GM23338 (cell line): ENCODE measurements at regions not wholly inside any gene's neighbourhood (a gene's known extent, or its start where the extent isn't known, plus 50 kb on each side); places are given as distances from the start of the nearest gene placed in this dataset.

Experiments used
- ATAC-seq: fragments of 200-7000 bp; cut with Tn5 transposase; 3 replicates; pipeline ENCODE4 v1.9.1; 2020
- DNase-seq: peaks from one replicate; pipeline ENCODE4 v3.0.0-alpha.2; 2015; ENCODE audit warnings: low spot score
- H2AFZ ChIP-seq: fragments of 200-600 bp; sonication (generic); 2 replicates; pipeline ENCODE4 v1.8.0; 2016; ENCODE audit warnings: antibody characterized with exemption, mild to moderate bottlenecking, moderate library complexity
- H3F3A ChIP-seq: fragments of 200-600 bp; sonication (generic); replicated peaks from 2 replicates; pipeline ENCODE4 v1.8.0; 2017; ENCODE audit warnings: antibody characterized with exemption, mixed run types, low read depth
- H3K27ac ChIP-seq: fragments of 200-600 bp; sonication (generic); 2 replicates; pipeline ENCODE4 v1.6.1; 2016; ENCODE audit warnings: low read depth
- H3K27me3 ChIP-seq: fragments of 200-600 bp; sonication (generic); 2 replicates; pipeline ENCODE4 v1.8.0; 2016; ENCODE audit warnings: mild to moderate bottlenecking, mixed run types, moderate library complexity; ENCODE audit not compliant: insufficient read depth
- H3K36me3 ChIP-seq: fragments of 200-600 bp; sonication (generic); 2 replicates; pipeline ENCODE4 v1.8.0; 2016; ENCODE audit warnings: mild to moderate bottlenecking; ENCODE audit not compliant: insufficient read depth
- H3K4me1 ChIP-seq: fragments of 200-600 bp; sonication (generic); 2 replicates; pipeline ENCODE4 v1.8.0; 2016; ENCODE audit warnings: mild to moderate bottlenecking, moderate library complexity; ENCODE audit not compliant: insufficient read depth
- H3K4me2 ChIP-seq: fragments of 200-600 bp; sonication (generic); 2 replicates; pipeline ENCODE4 v1.7.1; 2017; ENCODE audit warnings: mixed run types
- H3K4me3 ChIP-seq: fragments of 200-600 bp; sonication (generic); 2 replicates; pipeline ENCODE4 v1.6.1; 2016; ENCODE audit warnings: mixed run types
- H3K79me2 ChIP-seq: fragments of 200-600 bp; sonication (generic); replicated peaks from 2 replicates; pipeline ENCODE4 v1.8.0; 2017; ENCODE audit warnings: mild to moderate bottlenecking; ENCODE audit not compliant: insufficient read depth
- H3K9me2 ChIP-seq: fragments of 200-600 bp; sonication (generic); 2 replicates; pipeline ENCODE4 v1.8.0; 2017; ENCODE audit not compliant: insufficient read depth
- H4K20me1 ChIP-seq: fragments of 200-600 bp; sonication (generic); replicated peaks from 2 replicates; pipeline ENCODE4 v1.8.0; 2017; ENCODE audit warnings: mild to moderate bottlenecking; ENCODE audit not compliant: insufficient read depth
- H3K27ac Mint-ChIP-seq: 2 replicates; pipeline ENCODE4 v1.8.0; 2020; ENCODE audit warnings: inconsistent platforms, mild to moderate bottlenecking, moderate library complexity, mixed read lengths
- H3K27me3 Mint-ChIP-seq: 3 replicates; pipeline ENCODE4 v1.8.0; 2022; ENCODE audit warnings: low read depth, mild to moderate bottlenecking, moderate library complexity, mixed read lengths, inconsistent platforms; ENCODE audit not compliant: insufficient read depth, poor library complexity
- H3K36me3 Mint-ChIP-seq: 3 replicates; pipeline ENCODE4 v1.8.0; 2021; ENCODE audit warnings: low read depth, mild to moderate bottlenecking, inconsistent platforms, moderate library complexity, mixed read lengths
- H3K4me1 Mint-ChIP-seq: 3 replicates; pipeline ENCODE4 v1.8.0; 2020; ENCODE audit warnings: mild to moderate bottlenecking, inconsistent platforms, mixed read lengths
- H3K4me3 Mint-ChIP-seq: 3 replicates; pipeline ENCODE4 v1.8.0; 2021; ENCODE audit warnings: moderate library complexity, mild to moderate bottlenecking, inconsistent platforms, mixed read lengths
- H3K9me3 Mint-ChIP-seq: 3 replicates; pipeline ENCODE4 v1.8.0; 2020; ENCODE audit warnings: moderate library complexity, mild to moderate bottlenecking, inconsistent platforms, mixed read lengths
- CREB1 ChIP-seq: fragments of 250-450 bp; sonication (Bioruptor Pico); IDR thresholded peaks from 2 replicates; pipeline ENCODE4 v1.5.0; 2020; ENCODE audit warnings: low read depth, mild to moderate bottlenecking, moderate library complexity
- EZH2 ChIP-seq: fragments of 200-600 bp; sonication (generic); IDR thresholded peaks from one replicate; pipeline ENCODE4 v1.8.0; 2017; ENCODE audit warnings: antibody characterized with exemption, mild to moderate bottlenecking, low read depth; ENCODE audit not compliant: unreplicated experiment
- JUNB ChIP-seq: IDR thresholded peaks from one replicate; pipeline ENCODE4 v1.6.1; 2016; ENCODE audit warnings: antibody characterized with exemption; ENCODE audit not compliant: unreplicated experiment
- NANOG ChIP-seq: IDR thresholded peaks from 2 replicates; pipeline ENCODE4 v1.6.1; 2016; ENCODE audit warnings: antibody characterized with exemption, borderline replicate concordance
- POLR2AphosphoS5 ChIP-seq: IDR thresholded peaks from 2 replicates; pipeline ENCODE4 v1.6.1; 2016; ENCODE audit warnings: antibody characterized with exemption, low read depth
- ZNF114 ChIP-seq: fragments of 250-450 bp; sonication (Bioruptor Pico); IDR thresholded peaks from 2 replicates; pipeline ENCODE4 v1.5.0; 2020; ENCODE audit warnings: mild to moderate bottlenecking, moderate library complexity
- ZNF331 ChIP-seq: fragments of 250-450 bp; sonication (Bioruptor Pico); IDR thresholded peaks from 2 replicates; pipeline ENCODE4 v1.5.0; 2020; ENCODE audit warnings: low read depth, mild to moderate bottlenecking, moderate library complexity
- TF ChIP-seq, protein P1 (sequence below), 2 experiments: fragments of 200-600 bp in 1 of 2; sonication (generic) in 1 of 2; conservative IDR thresholded peaks; 2 replicates each; pipeline versions ENCODE4 v1.5.1 to v1.6.1; 2016 to 2017; ENCODE audit warnings: antibody characterized with exemption in 2 of 2, low read depth in 2 of 2, mild to moderate bottlenecking in 2 of 2, moderate library complexity in 1 of 2
- TF ChIP-seq, protein P2 (sequence below): fragments of 250-450 bp; sonication (Bioruptor Pico); IDR thresholded peaks from 2 replicates; pipeline ENCODE4 v1.5.0; 2020; ENCODE audit warnings: mild to moderate bottlenecking, moderate library complexity

DNA sequence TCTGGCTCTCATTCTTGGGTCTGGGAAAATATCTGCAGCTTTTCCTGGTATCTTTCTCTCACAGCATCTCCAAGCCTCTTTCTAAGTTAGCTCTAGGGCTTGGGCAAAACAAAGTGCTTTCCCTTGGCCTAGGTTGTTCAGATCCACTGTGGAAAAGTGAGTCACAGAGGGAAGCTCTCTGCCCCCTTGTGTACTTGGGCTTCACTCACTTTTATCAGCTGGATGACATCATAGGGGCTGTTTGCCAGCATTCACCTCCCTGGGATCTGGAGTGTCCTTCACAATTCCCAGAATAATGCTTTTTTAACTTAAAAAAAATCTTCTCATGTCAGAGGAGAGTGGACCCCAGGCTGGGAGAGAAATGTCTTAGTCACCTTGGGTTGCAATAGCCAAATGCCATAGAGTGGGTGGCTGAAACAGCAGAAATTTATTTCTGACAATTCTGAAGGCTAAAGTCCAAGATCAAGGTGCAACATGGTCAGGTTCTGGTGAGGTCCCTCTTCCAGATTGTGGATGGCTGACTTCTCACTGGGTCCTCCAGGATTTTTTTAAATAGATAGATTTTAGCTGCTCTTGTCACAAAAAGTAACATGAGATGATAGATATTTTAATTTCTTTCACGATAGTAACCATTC lies 247.8 kb downstream of the SH2D1A start:
- no peaks in the 10 kb centered on the region for H3K79me2 ChIP-seq
- no peak for DNase-seq
- H3K4me1 Mint-ChIP-seq = no peaks in the 10 kb centered on the region
- no peaks in the 10 kb centered on the region for H3K36me3 ChIP-seq
- TF ChIP-seq ZNF331 (CRISPR knock-in tag) = no peak
- TF ChIP-seq, protein P1, sequence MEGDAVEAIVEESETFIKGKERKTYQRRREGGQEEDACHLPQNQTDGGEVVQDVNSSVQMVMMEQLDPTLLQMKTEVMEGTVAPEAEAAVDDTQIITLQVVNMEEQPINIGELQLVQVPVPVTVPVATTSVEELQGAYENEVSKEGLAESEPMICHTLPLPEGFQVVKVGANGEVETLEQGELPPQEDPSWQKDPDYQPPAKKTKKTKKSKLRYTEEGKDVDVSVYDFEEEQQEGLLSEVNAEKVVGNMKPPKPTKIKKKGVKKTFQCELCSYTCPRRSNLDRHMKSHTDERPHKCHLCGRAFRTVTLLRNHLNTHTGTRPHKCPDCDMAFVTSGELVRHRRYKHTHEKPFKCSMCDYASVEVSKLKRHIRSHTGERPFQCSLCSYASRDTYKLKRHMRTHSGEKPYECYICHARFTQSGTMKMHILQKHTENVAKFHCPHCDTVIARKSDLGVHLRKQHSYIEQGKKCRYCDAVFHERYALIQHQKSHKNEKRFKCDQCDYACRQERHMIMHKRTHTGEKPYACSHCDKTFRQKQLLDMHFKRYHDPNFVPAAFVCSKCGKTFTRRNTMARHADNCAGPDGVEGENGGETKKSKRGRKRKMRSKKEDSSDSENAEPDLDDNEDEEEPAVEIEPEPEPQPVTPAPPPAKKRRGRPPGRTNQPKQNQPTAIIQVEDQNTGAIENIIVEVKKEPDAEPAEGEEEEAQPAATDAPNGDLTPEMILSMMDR (conservative IDR thresholded peaks at IDR 0.05; ENCODE audit: low read depth in 2 of 2) = no peak
- TF ChIP-seq ZNF114 (CRISPR knock-in tag) = no peak
- TF ChIP-seq POLR2AphosphoS5 = no peak
- TF ChIP-seq, protein P2, sequence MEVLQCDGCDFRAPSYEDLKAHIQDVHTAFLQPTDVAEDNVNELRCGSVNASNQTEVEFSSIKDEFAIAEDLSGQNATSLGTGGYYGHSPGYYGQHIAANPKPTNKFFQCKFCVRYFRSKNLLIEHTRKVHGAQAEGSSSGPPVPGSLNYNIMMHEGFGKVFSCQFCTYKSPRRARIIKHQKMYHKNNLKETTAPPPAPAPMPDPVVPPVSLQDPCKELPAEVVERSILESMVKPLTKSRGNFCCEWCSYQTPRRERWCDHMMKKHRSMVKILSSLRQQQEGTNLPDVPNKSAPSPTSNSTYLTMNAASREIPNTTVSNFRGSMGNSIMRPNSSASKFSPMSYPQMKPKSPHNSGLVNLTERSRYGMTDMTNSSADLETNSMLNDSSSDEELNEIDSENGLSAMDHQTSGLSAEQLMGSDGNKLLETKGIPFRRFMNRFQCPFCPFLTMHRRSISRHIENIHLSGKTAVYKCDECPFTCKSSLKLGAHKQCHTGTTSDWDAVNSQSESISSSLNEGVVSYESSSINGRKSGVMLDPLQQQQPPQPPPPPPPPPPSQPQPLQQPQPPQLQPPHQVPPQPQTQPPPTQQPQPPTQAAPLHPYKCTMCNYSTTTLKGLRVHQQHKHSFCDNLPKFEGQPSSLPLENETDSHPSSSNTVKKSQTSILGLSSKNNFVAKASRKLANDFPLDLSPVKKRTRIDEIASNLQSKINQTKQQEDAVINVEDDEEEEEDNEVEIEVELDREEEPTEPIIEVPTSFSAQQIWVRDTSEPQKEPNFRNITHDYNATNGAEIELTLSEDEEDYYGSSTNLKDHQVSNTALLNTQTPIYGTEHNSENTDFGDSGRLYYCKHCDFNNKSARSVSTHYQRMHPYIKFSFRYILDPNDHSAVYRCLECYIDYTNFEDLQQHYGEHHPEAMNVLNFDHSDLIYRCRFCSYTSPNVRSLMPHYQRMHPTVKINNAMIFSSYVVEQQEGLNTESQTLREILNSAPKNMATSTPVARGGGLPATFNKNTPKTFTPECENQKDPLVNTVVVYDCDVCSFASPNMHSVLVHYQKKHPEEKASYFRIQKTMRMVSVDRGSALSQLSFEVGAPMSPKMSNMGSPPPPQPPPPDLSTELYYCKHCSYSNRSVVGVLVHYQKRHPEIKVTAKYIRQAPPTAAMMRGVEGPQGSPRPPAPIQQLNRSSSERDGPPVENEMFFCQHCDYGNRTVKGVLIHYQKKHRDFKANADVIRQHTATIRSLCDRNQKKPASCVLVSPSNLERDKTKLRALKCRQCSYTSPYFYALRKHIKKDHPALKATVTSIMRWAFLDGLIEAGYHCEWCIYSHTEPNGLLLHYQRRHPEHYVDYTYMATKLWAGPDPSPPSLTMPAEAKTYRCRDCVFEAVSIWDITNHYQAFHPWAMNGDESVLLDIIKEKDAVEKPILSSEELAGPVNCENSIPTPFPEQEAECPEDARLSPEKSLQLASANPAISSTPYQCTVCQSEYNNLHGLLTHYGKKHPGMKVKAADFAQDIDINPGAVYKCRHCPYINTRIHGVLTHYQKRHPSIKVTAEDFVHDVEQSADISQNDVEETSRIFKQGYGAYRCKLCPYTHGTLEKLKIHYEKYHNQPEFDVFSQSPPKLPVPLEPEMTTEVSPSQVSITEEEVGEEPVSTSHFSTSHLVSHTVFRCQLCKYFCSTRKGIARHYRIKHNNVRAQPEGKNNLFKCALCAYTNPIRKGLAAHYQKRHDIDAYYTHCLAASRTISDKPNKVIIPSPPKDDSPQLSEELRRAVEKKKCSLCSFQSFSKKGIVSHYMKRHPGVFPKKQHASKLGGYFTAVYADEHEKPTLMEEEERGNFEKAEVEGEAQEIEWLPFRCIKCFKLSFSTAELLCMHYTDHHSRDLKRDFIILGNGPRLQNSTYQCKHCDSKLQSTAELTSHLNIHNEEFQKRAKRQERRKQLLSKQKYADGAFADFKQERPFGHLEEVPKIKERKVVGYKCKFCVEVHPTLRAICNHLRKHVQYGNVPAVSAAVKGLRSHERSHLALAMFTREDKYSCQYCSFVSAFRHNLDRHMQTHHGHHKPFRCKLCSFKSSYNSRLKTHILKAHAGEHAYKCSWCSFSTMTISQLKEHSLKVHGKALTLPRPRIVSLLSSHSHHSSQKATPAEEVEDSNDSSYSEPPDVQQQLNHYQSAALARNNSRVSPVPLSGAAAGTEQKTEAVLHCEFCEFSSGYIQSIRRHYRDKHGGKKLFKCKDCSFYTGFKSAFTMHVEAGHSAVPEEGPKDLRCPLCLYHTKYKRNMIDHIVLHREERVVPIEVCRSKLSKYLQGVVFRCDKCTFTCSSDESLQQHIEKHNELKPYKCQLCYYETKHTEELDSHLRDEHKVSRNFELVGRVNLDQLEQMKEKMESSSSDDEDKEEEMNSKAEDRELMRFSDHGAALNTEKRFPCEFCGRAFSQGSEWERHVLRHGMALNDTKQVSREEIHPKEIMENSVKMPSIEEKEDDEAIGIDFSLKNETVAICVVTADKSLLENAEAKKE (CRISPR knock-in tag) = no peak
- TF ChIP-seq CREB1 (CRISPR knock-in tag) = no peak
- no peak for TF ChIP-seq NANOG
- TF ChIP-seq EZH2 = no peak
- no peak for TF ChIP-seq JUNB
- no peak overlapping the region for H3K27ac ChIP-seq
- H3K4me2 ChIP-seq = no peak overlapping the region
- H3F3A ChIP-seq = no peaks in the 10 kb centered on the region
- no peak for ATAC-seq
- no peaks in the 10 kb centered on the region for H3K4me1 ChIP-seq
- no peaks in the 10 kb centered on the region for H3K27me3 Mint-ChIP-seq
- peaks cover 3% of the 10 kb centered on the region; the same call in 2 of the 3 replicates for H3K36me3 Mint-ChIP-seq
- H3K4me3 Mint-ChIP-seq = no peak overlapping the region
- H2AFZ ChIP-seq = no peak overlapping the region
- H3K9me3 Mint-ChIP-seq = peaks cover 3% of the 10 kb centered on the region; the same call in 1 of the 3 replicates
- no peaks in the 10 kb centered on the region for H4K20me1 ChIP-seq
- no peak overlapping the region for H3K27ac Mint-ChIP-seq
- H3K27me3 ChIP-seq = no peaks in the 10 kb centered on the region
- H3K4me3 ChIP-seq = no peak overlapping the region
- no peaks in the 10 kb centered on the region for H3K9me2 ChIP-seq
